Uterus (tissue), 3 donors: ENCODE measurements at regions not wholly inside any gene's neighbourhood (a gene's known extent, or its start where the extent isn't known, plus 50 kb on each side); places are given as distances from the start of the nearest gene placed in this dataset.
"Not testable (repeated sequence)": the region's sequence is repeated elsewhere in the genome, so short reads cannot be mapped to it uniquely, and the experiment has no call there.

ENCODE experiments used
- DNase-seq, 2 donors: peaks; one replicate each; pipeline ENCODE4 v3.0.0-alpha.2; 2019 to 2020
- H3K27ac ChIP-seq, 2 donors: fragments of 200-600 bp; sonication (generic); 1 replicate in 1 of 2; 2 replicates in 1 of 2; pipeline ENCODE4 v1.5.1; 2016 to 2018
- H3K27me3 ChIP-seq, 2 donors: fragments of 200-600 bp; sonication (generic); one replicate each; pipeline ENCODE4 v1.5.1; 2018 to 2019; ENCODE audit warnings: control low read depth in 1 of 2
- H3K36me3 ChIP-seq, 2 donors: fragments of 200-600 bp; sonication (generic); one replicate each; pipeline ENCODE4 v1.5.1; 2019; ENCODE audit warnings: control low read depth in 1 of 2
- H3K4me1 ChIP-seq, 2 donors: fragments of 200-600 bp; sonication (generic); one replicate each; pipeline ENCODE4 v1.5.1; 2018 to 2019; ENCODE audit warnings: control low read depth in 1 of 2
- H3K4me3 ChIP-seq, 2 donors: fragments of 200-600 bp; sonication (generic); 1 replicate in 1 of 2; 2 replicates in 1 of 2; pipeline ENCODE4 v1.5.1; 2018 to 2019; ENCODE audit warnings: mild to moderate bottlenecking in 1 of 2
- H3K9me3 ChIP-seq, 2 donors: fragments of 200-600 bp; sonication (generic); one replicate each; pipeline ENCODE4 v1.5.1; 2019; ENCODE audit warnings: control low read depth in 1 of 2
- CTCF ChIP-seq, 4 experiments: fragments of 200-600 bp in 2 of 4; fragments of 450-650 bp in 2 of 4; sonication (generic) in 2 of 4; IDR thresholded peaks; one replicate each; pipeline ENCODE4 v1.5.1; 2016 to 2019; ENCODE audit warnings: antibody characterized with exemption in 4 of 4, mild to moderate bottlenecking in 2 of 4, moderate library complexity in 1 of 4
- POLR2A ChIP-seq, 2 donors: fragments of 450-650 bp; IDR thresholded peaks; one replicate each; pipeline ENCODE4 v1.6.1; 2016; ENCODE audit warnings: antibody characterized with exemption in 2 of 2, mild to moderate bottlenecking in 1 of 2, moderate library complexity in 1 of 2
- intact Hi-C: fragments of 100-400 bp; cut with DNase I; formaldehyde crosslinking; loops from one replicate; pipeline ENCODE4 v1.15.1; 2023; ENCODE audit warnings: low total_unique reads
- donor health status: DM: yes; HTN: yes; CAD: no.

- no peaks in the 10 kb centered on the region for H3K27me3 ChIP-seq
- H3K9me3 ChIP-seq = no peaks in the 10 kb centered on the region
- DNase-seq = no peak
- H3K36me3 ChIP-seq = no peaks in the 10 kb centered on the region
- no peak overlapping the region for H3K4me3 ChIP-seq
- H3K4me1 ChIP-seq = no peaks in the 10 kb centered on the region
- no peak overlapping the region for H3K27ac ChIP-seq
- intact Hi-C loops = no loop called here
- TF ChIP-seq CTCF (IDR thresholded peaks at IDR 0.05) = no peak
- no peak for TF ChIP-seq POLR2A (IDR thresholded peaks at IDR 0.05)
Measured at GRCh38 chr5:6076341-6077239, 301.8 kb downstream of the MED10 start.

DNA sequence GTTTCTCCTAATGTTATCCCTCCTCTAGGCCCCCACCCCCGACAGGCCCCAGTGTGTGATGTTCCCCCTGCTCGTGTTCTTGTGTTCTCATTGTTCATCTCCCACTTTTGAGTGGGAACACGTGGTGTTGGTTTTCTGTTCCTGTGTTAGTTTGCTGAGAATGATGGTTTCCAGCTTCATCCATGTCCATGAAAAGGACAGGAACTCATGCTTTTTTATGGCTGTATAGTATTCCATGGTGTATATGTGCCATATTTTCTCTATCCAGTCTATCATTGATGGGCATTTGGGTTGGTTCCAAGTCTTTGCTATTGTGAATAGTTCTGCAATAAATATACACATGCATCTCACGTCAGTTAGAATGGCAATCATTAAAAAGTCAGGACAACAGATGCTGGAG lies 305.9 kb downstream of the MED10 start:
- H3K9me3 ChIP-seq, H3K36me3 ChIP-seq, H3K27ac ChIP-seq, H3K4me1 ChIP-seq, DNase-seq, H3K4me3 ChIP-seq, H3K27me3 ChIP-seq, intact Hi-C loops: not testable (repeated sequence)

- Histone ChIP-seq H3K27ac (no peak overlapping the region), H3K9me3 (no peaks in the 10 kb centered on the region), H3K4me1 (no peaks in the 10 kb centered on the region), H3K4me3 (no peak overlapping the region), H3K27me3 (no peaks in the 10 kb centered on the region), H3K36me3 (no peaks in the 10 kb centered on the region)
- intact Hi-C loops = no loop called here
- TF ChIP-seq POLR2A (IDR thresholded peaks at IDR 0.05) (no peak), CTCF (IDR thresholded peaks at IDR 0.05) (no peak)
- DNase-seq = no peak
Measured at GRCh38 chr5:6069496-6070185, 308.7 kb downstream of the MED10 start.

DNA sequence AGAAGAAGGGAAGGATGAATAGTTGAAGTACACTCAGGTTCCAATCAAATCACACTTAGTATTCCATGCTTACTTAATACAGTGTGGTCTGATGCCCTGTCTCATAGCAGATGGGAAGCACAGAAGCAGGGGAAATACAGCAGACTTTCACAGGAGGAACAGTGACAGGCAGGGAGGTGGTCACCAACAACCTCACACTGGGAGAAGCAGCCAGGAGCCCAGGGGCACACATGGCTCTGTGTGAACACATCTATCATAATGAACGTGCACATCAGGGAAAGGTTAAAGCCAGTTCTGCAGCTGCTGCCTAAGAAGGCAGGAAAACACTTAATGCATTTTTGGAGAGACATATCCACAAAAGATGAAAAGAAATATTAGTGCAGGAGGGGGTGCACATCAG lies 312.3 kb downstream of the MED10 start:
- intact Hi-C loops = no loop called here
- no peak overlapping the region for H3K4me3 ChIP-seq
- no peak overlapping the region for H3K27ac ChIP-seq
- no peaks in the 10 kb centered on the region for H3K27me3 ChIP-seq
- DNase-seq = no peak
- H3K9me3 ChIP-seq = no peaks in the 10 kb centered on the region
- no peaks in the 10 kb centered on the region for H3K36me3 ChIP-seq
- TF ChIP-seq CTCF (IDR thresholded peaks at IDR 0.05) (no peak), POLR2A (IDR thresholded peaks at IDR 0.05) (no peak)
- no peaks in the 10 kb centered on the region for H3K4me1 ChIP-seq

GRCh38 chr5:6059137-6059800 lies 319.1 kb downstream of the MED10 start:
- no peak for DNase-seq
- intact Hi-C loops = no loop called here

More at GRCh38 chr5:6059137-6059800, 319.1 kb downstream of the MED10 start:
- no peak overlapping the region for H3K27ac ChIP-seq
- no peaks in the 10 kb centered on the region for H3K27me3 ChIP-seq
- no peak overlapping the region for H3K4me3 ChIP-seq
- no peaks in the 10 kb centered on the region for H3K36me3 ChIP-seq
- H3K9me3 ChIP-seq = no peaks in the 10 kb centered on the region
- H3K4me1 ChIP-seq = no peaks in the 10 kb centered on the region
- TF ChIP-seq POLR2A (IDR thresholded peaks at IDR 0.05) (no peak), CTCF (IDR thresholded peaks at IDR 0.05) (no peak)
